ENCODE measurements at regions not wholly inside any gene's neighbourhood (a gene's known extent, or its start where the extent isn't known, plus 50 kb on each side); places are given as distances from the start of the nearest gene placed in this dataset.

DNA sequence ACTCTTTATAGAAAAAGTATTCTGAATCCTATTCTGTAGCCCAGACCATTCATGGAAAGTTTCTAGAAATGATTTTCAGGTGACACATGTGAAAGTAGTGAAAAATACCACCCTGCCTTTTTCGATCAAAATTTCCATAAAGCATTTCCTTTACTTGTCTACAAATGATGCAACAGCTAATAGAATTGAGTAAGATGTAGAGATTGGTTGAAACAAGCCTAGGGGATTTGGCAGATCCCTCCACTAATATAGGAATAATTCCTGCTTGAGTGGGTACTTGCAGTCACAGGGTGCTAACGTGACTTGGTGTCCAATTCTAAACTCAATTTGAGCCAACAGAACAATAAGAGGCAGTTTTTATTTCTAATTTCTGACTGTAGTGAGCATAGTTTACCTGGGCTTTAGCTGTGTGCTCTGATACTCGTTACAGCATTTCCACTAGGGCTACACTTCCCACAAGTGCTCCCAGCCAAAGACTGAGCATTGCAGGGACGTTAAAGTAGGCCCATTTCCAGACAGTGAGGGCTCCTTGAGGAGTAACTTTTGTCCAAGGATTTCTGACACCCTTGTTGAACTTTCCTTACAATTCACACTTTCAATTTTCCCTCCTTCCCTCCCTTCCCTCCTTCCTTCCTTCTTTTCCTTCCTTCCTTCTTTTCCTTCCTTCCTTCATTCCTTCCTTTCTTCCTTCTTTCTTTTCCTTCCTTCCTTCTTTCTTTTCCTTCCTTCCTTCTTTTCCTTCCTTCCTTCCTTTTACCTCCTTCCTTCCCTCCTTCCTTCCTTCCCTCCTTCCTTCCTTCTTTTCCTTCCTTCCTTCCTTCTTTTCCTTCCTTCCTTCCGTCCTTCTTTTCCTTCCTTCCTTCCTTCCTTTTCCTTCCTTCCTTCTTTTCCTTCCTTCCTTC, 53.9 kb upstream of the TP63 start:
- no peak for TF ChIP-seq POLR2A (IDR thresholded peaks at IDR 0.05)
- TF ChIP-seq, protein P1, sequence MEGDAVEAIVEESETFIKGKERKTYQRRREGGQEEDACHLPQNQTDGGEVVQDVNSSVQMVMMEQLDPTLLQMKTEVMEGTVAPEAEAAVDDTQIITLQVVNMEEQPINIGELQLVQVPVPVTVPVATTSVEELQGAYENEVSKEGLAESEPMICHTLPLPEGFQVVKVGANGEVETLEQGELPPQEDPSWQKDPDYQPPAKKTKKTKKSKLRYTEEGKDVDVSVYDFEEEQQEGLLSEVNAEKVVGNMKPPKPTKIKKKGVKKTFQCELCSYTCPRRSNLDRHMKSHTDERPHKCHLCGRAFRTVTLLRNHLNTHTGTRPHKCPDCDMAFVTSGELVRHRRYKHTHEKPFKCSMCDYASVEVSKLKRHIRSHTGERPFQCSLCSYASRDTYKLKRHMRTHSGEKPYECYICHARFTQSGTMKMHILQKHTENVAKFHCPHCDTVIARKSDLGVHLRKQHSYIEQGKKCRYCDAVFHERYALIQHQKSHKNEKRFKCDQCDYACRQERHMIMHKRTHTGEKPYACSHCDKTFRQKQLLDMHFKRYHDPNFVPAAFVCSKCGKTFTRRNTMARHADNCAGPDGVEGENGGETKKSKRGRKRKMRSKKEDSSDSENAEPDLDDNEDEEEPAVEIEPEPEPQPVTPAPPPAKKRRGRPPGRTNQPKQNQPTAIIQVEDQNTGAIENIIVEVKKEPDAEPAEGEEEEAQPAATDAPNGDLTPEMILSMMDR (IDR thresholded peaks at IDR 0.05 in 8 of 11, conservative IDR thresholded peaks at IDR 0.05 in 3 of 11), result no peak
- no peak for TF ChIP-seq POLR2AphosphoS5 (IDR thresholded peaks at IDR 0.05)
